WTC11 (cell line): ENCODE measurements at regions not wholly inside any gene's neighbourhood (a gene's known extent, or its start where the extent isn't known, plus 50 kb on each side); places are given as distances from the start of the nearest gene placed in this dataset.

Experiments
- ATAC-seq: fragments of 200-7000 bp; cut with Tn5 transposase; 2 replicates; pipeline ENCODE4 v1.10.0; 2021; ENCODE audit warnings: mild to moderate bottlenecking, moderate library complexity
- CTCF ChIA-PET: fragments of 300-600 bp; sonication (Branson Sonifier 250); formaldehyde crosslinking; loops from one replicate; lab custom pipeline; 2021; ENCODE audit warnings: antibody characterized with exemption; lab: Charles Lee
- POLR2A ChIA-PET: fragments of 350-600 bp; sonication (Branson Sonifier 250); formaldehyde crosslinking; loops from one replicate; lab custom pipeline; 2021; ENCODE audit warnings: antibody characterized with exemption; lab: Charles Lee
- DNase-seq: peaks from one replicate; pipeline ENCODE4 v3.0.0; 2021; ENCODE audit warnings: low spot score
- H3K27ac Mint-ChIP-seq: 2 replicates; pipeline ENCODE4 v1.8.0; 2021; ENCODE audit warnings: mixed read lengths
- H3K27me3 Mint-ChIP-seq: 2 replicates; pipeline ENCODE4 v1.8.0; 2021; ENCODE audit warnings: low read depth, mild to moderate bottlenecking, moderate library complexity, mixed read lengths
- H3K36me3 Mint-ChIP-seq: 2 replicates; pipeline ENCODE4 v1.8.0; 2021; ENCODE audit warnings: mixed read lengths
- H3K4me1 Mint-ChIP-seq: 2 replicates; pipeline ENCODE4 v1.8.0; 2022; ENCODE audit warnings: mixed read lengths
- H3K4me3 Mint-ChIP-seq: 2 replicates; pipeline ENCODE4 v1.8.0; 2021; ENCODE audit warnings: mild to moderate bottlenecking, moderate library complexity, mixed read lengths
- H3K9me3 Mint-ChIP-seq: 2 replicates; pipeline ENCODE4 v1.8.0; 2021; ENCODE audit warnings: mixed read lengths
- ATF6 ChIP-seq: sonication (generic); formaldehyde crosslinking; IDR thresholded peaks from 2 replicates; pipeline ENCODE4 v1.8.1; 2023; ENCODE audit warnings: mild to moderate bottlenecking, missing genetic modification reagents
- E2F1 ChIP-seq: sonication (generic); formaldehyde crosslinking; IDR thresholded peaks from 2 replicates; pipeline ENCODE4 v1.8.0; 2022; ENCODE audit warnings: mild to moderate bottlenecking, missing genetic modification reagents
- ESRRA ChIP-seq: sonication (generic); formaldehyde crosslinking; IDR thresholded peaks from 2 replicates; pipeline ENCODE4 v1.8.1; 2022; ENCODE audit warnings: mild to moderate bottlenecking, missing genetic modification reagents, borderline replicate concordance
- FOXP1 ChIP-seq: sonication (generic); formaldehyde crosslinking; IDR thresholded peaks from 2 replicates; pipeline ENCODE4 v1.8.0; 2022; ENCODE audit warnings: missing genetic modification reagents, mild to moderate bottlenecking, moderate library complexity, borderline replicate concordance
- HMGA2 ChIP-seq: fragments of 250-450 bp; sonication (Bioruptor Pico); IDR thresholded peaks from 2 replicates; pipeline ENCODE4 v1.4.0; 2021; ENCODE audit warnings: mild to moderate bottlenecking, moderate library complexity
- JAZF1 ChIP-seq: fragments of 250-450 bp; sonication (Bioruptor Pico); IDR thresholded peaks from 2 replicates; pipeline ENCODE4 v1.9.0; 2021; ENCODE audit warnings: moderate library complexity, mild to moderate bottlenecking, inconsistent platforms
- KAT7 ChIP-seq: sonication (generic); formaldehyde crosslinking; IDR thresholded peaks from 2 replicates; pipeline ENCODE4 v1.8.1; 2023; ENCODE audit warnings: missing genetic modification reagents, mild to moderate bottlenecking, borderline replicate concordance
- MXD4 ChIP-seq: fragments of 250-450 bp; sonication (Bioruptor Pico); IDR thresholded peaks from 2 replicates; pipeline ENCODE4 v1.8.0; 2021; ENCODE audit warnings: mild to moderate bottlenecking, moderate library complexity, borderline replicate concordance
- NFATC4 ChIP-seq: fragments of 250-450 bp; sonication (Bioruptor Pico); IDR thresholded peaks from 2 replicates; pipeline ENCODE4 v1.9.0; 2021; ENCODE audit warnings: mild to moderate bottlenecking
- NFE2L1 ChIP-seq: sonication (generic); formaldehyde crosslinking; IDR thresholded peaks from 2 replicates; pipeline ENCODE4 v1.8.1; 2023; ENCODE audit warnings: missing genetic modification reagents
- SOX15 ChIP-seq: fragments of 250-450 bp; sonication (Bioruptor Pico); IDR thresholded peaks from 2 replicates; pipeline ENCODE4 v1.9.0; 2021; ENCODE audit warnings: mild to moderate bottlenecking
- SP1 ChIP-seq: sonication (generic); formaldehyde crosslinking; conservative IDR thresholded peaks from 2 replicates; pipeline ENCODE4 v1.8.1; 2022; ENCODE audit warnings: missing genetic modification reagents
- TEAD1 ChIP-seq: sonication (generic); formaldehyde crosslinking; IDR thresholded peaks from 2 replicates; pipeline ENCODE4 v1.8.0; 2022; ENCODE audit warnings: mild to moderate bottlenecking, missing genetic modification reagents
- TP53 ChIP-seq: sonication (generic); formaldehyde crosslinking; IDR thresholded peaks from 2 replicates; pipeline ENCODE4 v1.8.1; 2023; ENCODE audit warnings: mild to moderate bottlenecking, missing genetic modification reagents
- ZNF138 ChIP-seq: sonication (generic); formaldehyde crosslinking; conservative IDR thresholded peaks from 2 replicates; pipeline ENCODE4 v1.8.1; 2022; ENCODE audit warnings: mild to moderate bottlenecking, moderate library complexity, missing genetic modification reagents
- ZNF219 ChIP-seq: sonication (generic); formaldehyde crosslinking; IDR thresholded peaks from 2 replicates; pipeline ENCODE4 v1.8.0; 2023; ENCODE audit warnings: missing genetic modification reagents, mild to moderate bottlenecking, borderline replicate concordance
- ZNF532 ChIP-seq: fragments of 250-450 bp; sonication (Bioruptor Pico); IDR thresholded peaks from 2 replicates; pipeline ENCODE4 v1.9.0; 2021; ENCODE audit warnings: mild to moderate bottlenecking, borderline replicate concordance
- TF ChIP-seq, protein P1 (sequence below): sonication (generic); formaldehyde crosslinking; IDR thresholded peaks from 2 replicates; pipeline ENCODE4 v1.8.1; 2022; ENCODE audit warnings: mild to moderate bottlenecking, moderate library complexity, missing genetic modification reagents
- TF ChIP-seq, protein P2 (sequence below): sonication (generic); formaldehyde crosslinking; IDR thresholded peaks from 2 replicates; pipeline ENCODE4 v1.8.1; 2023; ENCODE audit warnings: mild to moderate bottlenecking, moderate library complexity, missing genetic modification reagents
- TF ChIP-seq, protein P3 (sequence below): sonication (generic); formaldehyde crosslinking; IDR thresholded peaks from 2 replicates; pipeline ENCODE4 v1.8.0; 2023; ENCODE audit warnings: missing genetic modification reagents, mild to moderate bottlenecking, borderline replicate concordance

DNA sequence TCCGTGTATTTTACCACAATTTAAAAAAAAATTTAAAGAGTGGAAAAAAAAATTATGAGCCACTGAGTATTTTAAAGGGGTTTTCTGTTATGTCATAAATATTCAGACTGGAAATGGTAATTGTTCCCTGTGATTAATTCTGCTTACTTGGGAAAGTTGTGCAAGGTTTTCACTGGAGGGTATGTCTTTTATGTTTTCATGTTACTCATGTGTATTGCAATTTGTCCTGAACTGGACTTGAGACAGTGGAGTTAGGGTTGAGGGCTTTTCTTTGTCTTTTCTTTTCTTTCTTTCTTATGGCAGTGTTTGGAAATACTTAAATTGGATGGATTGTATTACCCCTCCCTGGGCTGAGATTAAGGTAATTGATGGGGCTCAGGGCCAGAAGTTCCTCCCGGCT, 257.7 kb downstream of the BAMBI start (continued):
- TF ChIP-seq ZNF532 (CRISPR knock-in tag) = no peak
- TF ChIP-seq E2F1 = no peak
- TF ChIP-seq NFE2L1 (CRISPR knock-in tag) = no peak

- Mint-ChIP-seq H3K27me3 (peaks cover 5% of the 10 kb centered on the region), H3K27ac (no peak overlapping the region), H3K4me1 (peaks cover 17% of the 10 kb centered on the region), H3K9me3 (peaks cover 11% of the 10 kb centered on the region), H3K4me3 (no peak overlapping the region)
- CTCF ChIA-PET = interaction anchor here (1.1 to 3.3 kb wide), 3 partner anchors 54 to 200 kb away, joined by 3 to 18 read pairs (median 3); no protein-coding TSS in a partner anchor
- no peak for DNase-seq
- ATAC-seq = no peak
- POLR2A ChIA-PET = no interaction called here
- TF ChIP-seq, protein P1, sequence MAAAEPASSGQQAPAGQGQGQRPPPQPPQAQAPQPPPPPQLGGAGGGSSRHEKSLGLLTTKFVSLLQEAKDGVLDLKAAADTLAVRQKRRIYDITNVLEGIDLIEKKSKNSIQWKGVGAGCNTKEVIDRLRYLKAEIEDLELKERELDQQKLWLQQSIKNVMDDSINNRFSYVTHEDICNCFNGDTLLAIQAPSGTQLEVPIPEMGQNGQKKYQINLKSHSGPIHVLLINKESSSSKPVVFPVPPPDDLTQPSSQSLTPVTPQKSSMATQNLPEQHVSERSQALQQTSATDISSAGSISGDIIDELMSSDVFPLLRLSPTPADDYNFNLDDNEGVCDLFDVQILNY = no peak
- TF ChIP-seq JAZF1 (CRISPR knock-in tag) (no peak), MXD4 (CRISPR knock-in tag) (no peak), NFATC4 (CRISPR knock-in tag) (no peak), SOX15 (CRISPR knock-in tag) (no peak), ATF6 (CRISPR knock-in tag) (no peak), FOXP1 (CRISPR knock-in tag) (no peak), TP53 (CRISPR knock-in tag) (no peak)
- TF ChIP-seq, protein P2, sequence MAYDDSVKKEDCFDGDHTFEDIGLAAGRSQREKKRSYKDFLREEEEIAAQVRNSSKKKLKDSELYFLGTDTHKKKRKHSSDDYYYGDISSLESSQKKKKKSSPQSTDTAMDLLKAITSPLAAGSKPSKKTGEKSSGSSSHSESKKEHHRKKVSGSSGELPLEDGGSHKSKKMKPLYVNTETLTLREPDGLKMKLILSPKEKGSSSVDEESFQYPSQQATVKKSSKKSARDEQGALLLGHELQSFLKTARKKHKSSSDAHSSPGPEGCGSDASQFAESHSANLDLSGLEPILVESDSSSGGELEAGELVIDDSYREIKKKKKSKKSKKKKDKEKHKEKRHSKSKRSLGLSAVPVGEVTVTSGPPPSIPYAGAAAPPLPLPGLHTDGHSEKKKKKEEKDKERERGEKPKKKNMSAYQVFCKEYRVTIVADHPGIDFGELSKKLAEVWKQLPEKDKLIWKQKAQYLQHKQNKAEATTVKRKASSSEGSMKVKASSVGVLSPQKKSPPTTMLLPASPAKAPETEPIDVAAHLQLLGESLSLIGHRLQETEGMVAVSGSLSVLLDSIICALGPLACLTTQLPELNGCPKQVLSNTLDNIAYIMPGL (CRISPR knock-in tag) = no peak
- TF ChIP-seq, all 79 proteins: peak for 0
- H3K36me3 Mint-ChIP-seq = peaks cover 15% of the 10 kb centered on the region
Measured at GRCh38 chr10:28937959-28938358, 260.6 kb downstream of the BAMBI start.

DNA sequence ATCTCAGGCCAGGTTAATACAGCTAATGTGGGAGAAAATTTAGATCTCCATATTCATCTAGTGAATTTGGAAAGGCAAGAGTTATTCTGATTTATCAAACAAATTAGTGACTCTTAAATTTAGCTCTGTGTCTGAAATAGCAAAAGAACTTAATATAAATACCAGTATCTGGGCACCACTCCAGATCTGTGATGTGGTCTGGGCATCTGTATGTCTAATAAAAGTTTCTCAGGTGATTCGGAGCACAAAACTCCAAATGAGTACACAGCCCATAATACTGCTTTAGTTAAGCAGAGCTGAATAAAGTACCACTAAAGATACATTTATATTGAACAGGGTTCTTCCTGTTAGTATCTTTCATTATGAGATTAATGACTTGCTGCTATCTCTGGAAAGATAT, 261.4 kb downstream of the BAMBI start:
- POLR2A ChIA-PET = no interaction called here
- CTCF ChIA-PET = interaction anchor here (0.6 to 3.3 kb wide), 34 partner anchors 8 to 297 kb away, joined by 3 to 18 read pairs (median 4); no protein-coding TSS in a partner anchor
- H3K4me1 Mint-ChIP-seq = peaks cover 17% of the 10 kb centered on the region
- H3K27ac Mint-ChIP-seq = no peak overlapping the region
- peaks cover 2% of the 10 kb centered on the region; the same call in 1 of the 2 replicates for H3K27me3 Mint-ChIP-seq
- H3K9me3 Mint-ChIP-seq = peaks cover 6% of the 10 kb centered on the region
- peak overlapping the region; percentile 75 for H3K4me3 Mint-ChIP-seq
- DNase-seq (no peak), ATAC-seq (no peak)
- peaks cover 10% of the 10 kb centered on the region for H3K36me3 Mint-ChIP-seq
- TF ChIP-seq KAT7 (CRISPR knock-in tag) = no peak
- no peak for TF ChIP-seq ZNF219 (CRISPR knock-in tag)
- no peak for TF ChIP-seq HMGA2 (CRISPR knock-in tag)
- TF ChIP-seq ZNF138 = no peak
- no peak for TF ChIP-seq ESRRA
- no peak for TF ChIP-seq SP1
- TF ChIP-seq TEAD1 (CRISPR knock-in tag) = no peak
- TF ChIP-seq, protein P3, sequence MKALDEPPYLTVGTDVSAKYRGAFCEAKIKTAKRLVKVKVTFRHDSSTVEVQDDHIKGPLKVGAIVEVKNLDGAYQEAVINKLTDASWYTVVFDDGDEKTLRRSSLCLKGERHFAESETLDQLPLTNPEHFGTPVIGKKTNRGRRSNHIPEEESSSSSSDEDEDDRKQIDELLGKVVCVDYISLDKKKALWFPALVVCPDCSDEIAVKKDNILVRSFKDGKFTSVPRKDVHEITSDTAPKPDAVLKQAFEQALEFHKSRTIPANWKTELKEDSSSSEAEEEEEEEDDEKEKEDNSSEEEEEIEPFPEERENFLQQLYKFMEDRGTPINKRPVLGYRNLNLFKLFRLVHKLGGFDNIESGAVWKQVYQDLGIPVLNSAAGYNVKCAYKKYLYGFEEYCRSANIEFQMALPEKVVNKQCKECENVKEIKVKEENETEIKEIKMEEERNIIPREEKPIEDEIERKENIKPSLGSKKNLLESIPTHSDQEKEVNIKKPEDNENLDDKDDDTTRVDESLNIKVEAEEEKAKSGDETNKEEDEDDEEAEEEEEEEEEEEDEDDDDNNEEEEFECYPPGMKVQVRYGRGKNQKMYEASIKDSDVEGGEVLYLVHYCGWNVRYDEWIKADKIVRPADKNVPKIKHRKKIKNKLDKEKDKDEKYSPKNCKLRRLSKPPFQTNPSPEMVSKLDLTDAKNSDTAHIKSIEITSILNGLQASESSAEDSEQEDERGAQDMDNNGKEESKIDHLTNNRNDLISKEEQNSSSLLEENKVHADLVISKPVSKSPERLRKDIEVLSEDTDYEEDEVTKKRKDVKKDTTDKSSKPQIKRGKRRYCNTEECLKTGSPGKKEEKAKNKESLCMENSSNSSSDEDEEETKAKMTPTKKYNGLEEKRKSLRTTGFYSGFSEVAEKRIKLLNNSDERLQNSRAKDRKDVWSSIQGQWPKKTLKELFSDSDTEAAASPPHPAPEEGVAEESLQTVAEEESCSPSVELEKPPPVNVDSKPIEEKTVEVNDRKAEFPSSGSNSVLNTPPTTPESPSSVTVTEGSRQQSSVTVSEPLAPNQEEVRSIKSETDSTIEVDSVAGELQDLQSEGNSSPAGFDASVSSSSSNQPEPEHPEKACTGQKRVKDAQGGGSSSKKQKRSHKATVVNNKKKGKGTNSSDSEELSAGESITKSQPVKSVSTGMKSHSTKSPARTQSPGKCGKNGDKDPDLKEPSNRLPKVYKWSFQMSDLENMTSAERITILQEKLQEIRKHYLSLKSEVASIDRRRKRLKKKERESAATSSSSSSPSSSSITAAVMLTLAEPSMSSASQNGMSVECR (CRISPR knock-in tag) = no peak
